OCI-LY1 (cell line): ENCODE measurements at regions not wholly inside any gene's neighbourhood (a gene's known extent, or its start where the extent isn't known, plus 50 kb on each side); places are given as distances from the start of the nearest gene placed in this dataset.

Source experiments
- H2AFZ ChIP-seq: fragments of 200-600 bp; sonication (generic), shearing (Covaris generic); 2 replicates; pipeline ENCODE4 v1.6.0; 2014; ENCODE audit warnings: antibody characterized with exemption, mild to moderate bottlenecking, low read length
- H3F3A ChIP-seq: fragments of 200-600 bp; sonication (generic), shearing (Covaris generic); 2 replicates; pipeline ENCODE4 v1.6.0; 2014; ENCODE audit warnings: mild to moderate bottlenecking, antibody characterized with exemption, low read length, moderate library complexity; ENCODE audit not compliant: insufficient read depth
- H3K27ac ChIP-seq: fragments of 200-600 bp; sonication (generic); 2 replicates; pipeline ENCODE4 v1.5.1; 2014; ENCODE audit warnings: low read length, mixed run types, mild to moderate bottlenecking, low read depth; ENCODE audit not compliant: poor library complexity, severe bottlenecking
- H3K27me3 ChIP-seq: fragments of 200-600 bp; sonication (generic); 2 replicates; pipeline ENCODE4 v1.6.0; 2014; ENCODE audit warnings: antibody characterized with exemption, mild to moderate bottlenecking, low read length, moderate library complexity; ENCODE audit not compliant: insufficient read depth
- H3K36me3 ChIP-seq: fragments of 200-600 bp; sonication (generic); 2 replicates; pipeline ENCODE4 v1.6.1; 2014; ENCODE audit warnings: mild to moderate bottlenecking, antibody characterized with exemption, low read length, moderate library complexity, mixed read lengths; ENCODE audit not compliant: insufficient read depth
- H3K4me1 ChIP-seq: fragments of 200-600 bp; sonication (generic); 2 replicates; pipeline ENCODE4 v1.5.1; 2014; ENCODE audit warnings: mild to moderate bottlenecking, low read length, moderate library complexity; ENCODE audit not compliant: insufficient read depth, severe bottlenecking
- H3K4me2 ChIP-seq: fragments of 200-600 bp; sonication (generic), shearing (Covaris generic); 2 replicates; pipeline ENCODE4 v1.6.1; 2014; ENCODE audit warnings: low read length
- H3K4me3 ChIP-seq: fragments of 200-600 bp; sonication (generic); 2 replicates; pipeline ENCODE4 v1.5.1; 2014; ENCODE audit warnings: low read length, low read depth, mild to moderate bottlenecking, mixed read lengths; ENCODE audit not compliant: poor library complexity, severe bottlenecking
- H3K79me2 ChIP-seq: fragments of 200-600 bp; shearing (Covaris generic); 2 replicates; pipeline ENCODE4 v1.6.1; 2016; ENCODE audit warnings: mixed run types, low read length, mixed read lengths; ENCODE audit not compliant: insufficient read depth
- H3K9ac ChIP-seq: fragments of 200-600 bp; sonication (generic), shearing (Covaris generic); 2 replicates; pipeline ENCODE4 v1.6.1; 2014; ENCODE audit warnings: mild to moderate bottlenecking, low read length, mixed read lengths
- H3K9me2 ChIP-seq: fragments of 200-600 bp; sonication (generic), shearing (Covaris generic); 2 replicates; pipeline ENCODE4 v1.6.1; 2014; ENCODE audit warnings: low read depth, mild to moderate bottlenecking, low read length, mixed read lengths
- H3K9me3 ChIP-seq: fragments of 200-600 bp; shearing (Covaris generic); 2 replicates; pipeline ENCODE4 v1.6.1; 2014; ENCODE audit warnings: low read length, mixed read lengths
- H4K20me1 ChIP-seq: fragments of 200-600 bp; sonication (generic), shearing (Covaris generic); 2 replicates; pipeline ENCODE4 v1.6.0; 2016; ENCODE audit warnings: mild to moderate bottlenecking, low read length; ENCODE audit not compliant: insufficient read depth
- EZH2 ChIP-seq: fragments of 200-600 bp; sonication (generic), shearing (Covaris generic); IDR thresholded peaks from 2 replicates; pipeline ENCODE4 v1.8.0; 2017; ENCODE audit warnings: borderline replicate concordance, mixed run types, mild to moderate bottlenecking, antibody characterized with exemption, low read length, moderate library complexity, mixed read lengths
- TF ChIP-seq, protein P1 (sequence below): fragments of 200-600 bp; sonication (generic), shearing (Covaris generic); IDR thresholded peaks from 2 replicates; pipeline ENCODE4 v1.5.1; 2017; ENCODE audit warnings: mild to moderate bottlenecking, antibody characterized with exemption, low read length, moderate library complexity, mixed read lengths

DNA sequence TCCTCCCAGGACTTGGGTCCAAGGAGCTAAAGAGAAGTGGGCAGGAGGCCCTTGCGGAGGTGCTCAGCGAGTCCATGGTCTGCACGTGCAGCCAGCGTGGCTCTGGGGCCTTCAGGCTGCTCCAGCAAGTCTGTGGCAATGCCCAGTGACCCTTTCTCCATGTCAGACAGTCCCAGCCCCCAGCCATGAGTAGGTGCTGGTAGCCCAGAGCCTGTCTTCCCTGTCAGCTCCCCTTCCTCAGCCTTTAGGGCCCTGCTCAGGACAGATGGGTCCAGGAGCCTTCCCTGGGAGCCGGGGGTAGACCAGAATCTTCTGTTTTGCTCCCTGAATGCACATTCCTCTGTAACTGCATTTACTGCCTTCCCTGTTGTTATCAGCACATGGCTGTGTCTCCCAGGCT is 147.2 kb upstream of the IRX2 start:
- Histone ChIP-seq H3K79me2 (no peaks in the 10 kb centered on the region), H3K9me2 (no peaks in the 10 kb centered on the region), H4K20me1 (no peaks in the 10 kb centered on the region), H3K36me3 (no peaks in the 10 kb centered on the region), H3K27ac (no peak overlapping the region), H3F3A (no peaks in the 10 kb centered on the region), H3K4me3 (no peak overlapping the region), H3K9me3 (no peaks in the 10 kb centered on the region), H3K4me2 (no peak overlapping the region), H3K9ac (no peak overlapping the region), H2AFZ (no peak overlapping the region), H3K4me1 (no peaks in the 10 kb centered on the region), H3K27me3 (no peaks in the 10 kb centered on the region)
- no peak for TF ChIP-seq EZH2
- TF ChIP-seq, protein P1, sequence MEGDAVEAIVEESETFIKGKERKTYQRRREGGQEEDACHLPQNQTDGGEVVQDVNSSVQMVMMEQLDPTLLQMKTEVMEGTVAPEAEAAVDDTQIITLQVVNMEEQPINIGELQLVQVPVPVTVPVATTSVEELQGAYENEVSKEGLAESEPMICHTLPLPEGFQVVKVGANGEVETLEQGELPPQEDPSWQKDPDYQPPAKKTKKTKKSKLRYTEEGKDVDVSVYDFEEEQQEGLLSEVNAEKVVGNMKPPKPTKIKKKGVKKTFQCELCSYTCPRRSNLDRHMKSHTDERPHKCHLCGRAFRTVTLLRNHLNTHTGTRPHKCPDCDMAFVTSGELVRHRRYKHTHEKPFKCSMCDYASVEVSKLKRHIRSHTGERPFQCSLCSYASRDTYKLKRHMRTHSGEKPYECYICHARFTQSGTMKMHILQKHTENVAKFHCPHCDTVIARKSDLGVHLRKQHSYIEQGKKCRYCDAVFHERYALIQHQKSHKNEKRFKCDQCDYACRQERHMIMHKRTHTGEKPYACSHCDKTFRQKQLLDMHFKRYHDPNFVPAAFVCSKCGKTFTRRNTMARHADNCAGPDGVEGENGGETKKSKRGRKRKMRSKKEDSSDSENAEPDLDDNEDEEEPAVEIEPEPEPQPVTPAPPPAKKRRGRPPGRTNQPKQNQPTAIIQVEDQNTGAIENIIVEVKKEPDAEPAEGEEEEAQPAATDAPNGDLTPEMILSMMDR = no peak

DNA sequence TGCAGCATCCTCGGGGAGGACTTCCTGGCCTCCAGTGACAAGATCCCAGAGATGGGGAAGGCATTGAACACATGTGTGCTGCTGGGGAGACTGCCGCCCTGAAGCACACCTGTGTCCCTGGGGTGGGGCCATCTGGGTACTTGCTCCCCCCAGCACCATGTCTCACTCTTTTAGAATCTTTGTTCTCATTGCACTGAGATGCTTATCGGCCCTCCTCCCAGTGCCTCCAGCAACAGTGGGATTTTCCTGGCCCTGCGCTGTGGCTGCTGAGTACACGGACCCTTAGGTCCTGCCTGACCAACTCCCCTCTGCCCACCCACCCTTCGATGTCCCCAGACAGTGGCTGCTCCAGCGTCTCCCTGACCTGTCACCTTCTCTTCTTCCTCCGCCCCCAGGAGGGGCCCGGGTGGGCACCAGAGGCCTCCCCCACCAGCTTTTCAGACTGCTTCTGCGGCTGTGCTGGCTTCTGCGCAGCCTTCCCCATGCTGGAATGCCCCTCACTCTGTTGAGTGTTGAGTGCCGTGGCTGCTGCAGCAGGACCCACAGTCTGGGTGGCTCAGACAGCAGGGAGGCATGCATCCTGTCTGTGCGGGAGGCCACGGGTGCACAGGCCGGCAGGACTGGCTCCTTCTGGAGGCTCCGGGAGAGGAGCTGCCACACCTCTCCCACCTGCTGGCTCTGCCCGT is 145.9 kb upstream of the IRX2 start:
- no peaks in the 10 kb centered on the region for H4K20me1 ChIP-seq
- no peaks in the 10 kb centered on the region for H3K9me2 ChIP-seq
- H3K4me3 ChIP-seq = no peak overlapping the region
- no peaks in the 10 kb centered on the region for H3F3A ChIP-seq
- no peaks in the 10 kb centered on the region for H3K9me3 ChIP-seq
- no peaks in the 10 kb centered on the region for H3K79me2 ChIP-seq
- H3K27me3 ChIP-seq = no peaks in the 10 kb centered on the region
- no peaks in the 10 kb centered on the region for H3K4me1 ChIP-seq
- no peak overlapping the region for H3K4me2 ChIP-seq
- no peak for TF ChIP-seq EZH2
- TF ChIP-seq, protein P1 = no peak
- no peak overlapping the region for H3K9ac ChIP-seq
- no peak overlapping the region for H3K27ac ChIP-seq
- H2AFZ ChIP-seq = no peak overlapping the region
- H3K36me3 ChIP-seq = no peaks in the 10 kb centered on the region

DNA sequence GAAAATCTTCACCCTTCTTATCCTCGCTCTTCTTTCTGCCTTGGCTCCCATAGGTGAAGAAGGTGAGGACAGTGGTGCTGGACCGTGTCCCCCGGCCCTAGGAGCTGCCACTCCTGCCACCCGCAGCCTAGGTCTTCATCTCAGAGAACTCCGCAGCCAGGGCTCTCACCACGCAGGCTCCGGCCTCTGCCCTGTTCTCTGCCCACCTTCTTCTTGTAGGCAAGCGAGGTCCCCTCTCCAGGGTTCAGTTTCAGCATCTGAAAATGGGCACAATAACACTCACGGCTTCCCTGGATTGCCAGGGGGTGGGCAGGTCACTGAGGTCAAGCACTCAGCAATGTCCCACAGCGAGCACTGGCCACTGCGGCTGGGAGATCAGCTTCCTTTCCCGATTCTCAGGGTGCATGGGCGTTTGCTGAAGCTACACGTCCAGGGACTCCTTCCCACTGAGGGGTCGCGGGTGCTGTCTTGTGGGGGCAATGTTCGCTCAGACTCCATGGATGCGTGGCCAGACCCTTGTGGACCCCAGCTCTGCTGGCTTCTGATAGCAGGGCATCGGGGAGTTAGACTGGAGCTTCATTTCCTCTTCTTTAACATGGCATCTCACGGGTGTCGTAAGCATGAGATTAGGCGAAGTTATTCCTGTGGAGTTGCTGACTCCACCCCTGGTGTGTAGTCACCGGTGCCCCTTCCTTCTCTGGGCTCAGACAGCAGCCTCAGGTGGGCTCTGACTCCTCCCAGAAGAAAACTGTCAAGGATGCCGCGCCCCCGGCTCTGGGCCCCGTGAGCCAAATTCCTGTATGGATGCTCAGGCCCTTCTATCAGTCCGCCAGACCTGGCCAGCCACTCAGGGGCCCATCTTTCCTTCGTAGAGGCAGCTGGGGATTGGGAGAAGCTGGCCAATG is 145.1 kb upstream of the IRX2 start:
- Histone ChIP-seq H3K9me3 (no peaks in the 10 kb centered on the region), H3K4me3 (no peak overlapping the region), H3K79me2 (no peaks in the 10 kb centered on the region), H3K4me1 (no peaks in the 10 kb centered on the region), H3F3A (no peaks in the 10 kb centered on the region), H4K20me1 (no peaks in the 10 kb centered on the region), H3K4me2 (no peak overlapping the region), H3K27me3 (no peaks in the 10 kb centered on the region), H3K36me3 (no peaks in the 10 kb centered on the region), H2AFZ (no peak overlapping the region), H3K9me2 (no peaks in the 10 kb centered on the region), H3K9ac (no peak overlapping the region), H3K27ac (no peak overlapping the region)
- TF ChIP-seq, protein P1 = no peak
- no peak for TF ChIP-seq EZH2
